Activated CD8-positive, alpha-beta memory T cell treated with anti-CD3 and anti-CD28 coated beads, Interleukin-2, amount 10 ng/mL, durations not matched to agents 7 days and 5 days (primary cell): ENCODE measurements at regions not wholly inside any gene's neighbourhood (a gene's known extent, or its start where the extent isn't known, plus 50 kb on each side); places are given as distances from the start of the nearest gene placed in this dataset.

ENCODE experiments used
- ATAC-seq: fragments of 150-1000 bp; cut with Tn5 transposase; one replicate; pipeline ENCODE4 v1.10.0; 2021; ENCODE audit warnings: moderate library complexity
- CTCF ChIA-PET: fragments of 350-600 bp; sonication (Branson Sonifier 250); formaldehyde crosslinking; loops from one replicate; lab custom pipeline; 2021; ENCODE audit warnings: antibody characterized with exemption; lab: Charles Lee
- DNase-seq: peaks from one replicate; pipeline ENCODE4 v3.0.0-alpha.2; 2020
- H3K27ac Mint-ChIP-seq: one replicate; pipeline ENCODE4 v1.8.0; 2021; ENCODE audit warnings: mild to moderate bottlenecking, mixed read lengths
- H3K27me3 Mint-ChIP-seq: one replicate; pipeline ENCODE4 v1.8.0; 2021; ENCODE audit warnings: mixed read lengths
- H3K36me3 Mint-ChIP-seq: one replicate; pipeline ENCODE4 v1.8.0; 2021; ENCODE audit warnings: mild to moderate bottlenecking, mixed read lengths
- H3K4me1 Mint-ChIP-seq: one replicate; pipeline ENCODE4 v1.8.0; 2021; ENCODE audit warnings: mixed read lengths
- H3K4me3 Mint-ChIP-seq: one replicate; pipeline ENCODE4 v1.8.0; 2021; ENCODE audit warnings: mild to moderate bottlenecking, moderate library complexity, mixed read lengths
- H3K9me3 Mint-ChIP-seq: one replicate; pipeline ENCODE4 v1.8.0; 2022; ENCODE audit warnings: low read depth, mixed read lengths

DNA sequence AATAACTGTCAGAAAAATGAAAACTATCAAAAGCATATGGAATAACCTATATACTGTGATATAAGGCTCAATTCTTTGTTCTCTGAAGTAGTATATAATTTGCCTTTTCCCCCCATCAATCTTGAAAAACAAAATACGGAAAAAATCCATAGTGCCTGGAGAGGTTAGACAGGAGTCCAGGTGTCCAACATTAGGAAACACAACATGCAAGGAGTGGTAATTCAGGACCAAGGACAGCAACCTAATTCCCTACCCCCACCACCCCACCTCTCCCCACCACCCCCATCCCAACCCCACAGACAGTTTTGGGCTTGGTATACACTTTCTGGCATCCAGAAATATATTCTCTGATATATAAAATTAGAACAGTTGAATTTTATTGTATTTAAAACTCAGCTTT lies 55.1 kb upstream of the SLC25A26 start:
- no peak for ATAC-seq

DNA sequence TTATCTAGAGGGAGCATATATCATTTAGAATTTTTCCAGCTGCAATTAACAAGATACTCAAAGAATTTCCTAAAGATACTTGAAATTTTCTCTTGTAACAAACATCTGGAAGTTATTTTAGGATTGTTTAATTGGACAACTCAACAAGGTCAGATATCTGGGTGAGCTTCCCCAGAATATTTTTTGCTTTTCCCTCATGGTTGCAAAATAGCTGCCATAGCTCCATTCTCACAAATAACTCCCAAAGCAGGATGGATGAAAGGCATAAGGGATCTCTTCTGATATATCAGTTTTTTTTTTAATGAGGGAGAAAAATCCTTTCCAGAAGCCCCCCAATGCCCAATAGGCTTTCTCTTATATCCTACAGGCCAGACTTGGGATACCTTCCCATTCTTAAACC lies 56.6 kb upstream of the SLC25A26 start:
- Mint-ChIP-seq H3K4me1 (no peaks in the 10 kb centered on the region), H3K27ac (no peak overlapping the region), H3K9me3 (peaks cover 2% of the 10 kb centered on the region), H3K27me3 (no peaks in the 10 kb centered on the region), H3K4me3 (no peak overlapping the region), H3K36me3 (no peaks in the 10 kb centered on the region)
- CTCF ChIA-PET: interaction anchor here (1.2 kb wide), 1 partner anchor 12 kb away, joined by 3 read pairs; no protein-coding TSS in a partner anchor
- no peak for DNase-seq
- ATAC-seq: no peak

More for the DNA sequence above, 55.1 kb upstream of the SLC25A26 start:
- Mint-ChIP-seq H3K27me3 (no peaks in the 10 kb centered on the region), H3K4me3 (no peak overlapping the region), H3K36me3 (no peaks in the 10 kb centered on the region), H3K27ac (no peak overlapping the region), H3K4me1 (no peaks in the 10 kb centered on the region), H3K9me3 (peaks cover 2% of the 10 kb centered on the region)
- no peak for DNase-seq
- CTCF ChIA-PET: no interaction called here

- DNase-seq (no peak), ATAC-seq (no peak)
- H3K27ac Mint-ChIP-seq: no peak overlapping the region
- no peak overlapping the region for H3K4me3 Mint-ChIP-seq
- H3K36me3 Mint-ChIP-seq: no peaks in the 10 kb centered on the region
- no peaks in the 10 kb centered on the region for H3K4me1 Mint-ChIP-seq
- CTCF ChIA-PET: no interaction called here
- H3K27me3 Mint-ChIP-seq: no peaks in the 10 kb centered on the region
- peaks cover 2% of the 10 kb centered on the region for H3K9me3 Mint-ChIP-seq
These were observed 57.6 kb upstream of the SLC25A26 start for GRCh38 chr3:66163222-66163621.

GRCh38 chr3:66162766-66163165 lies 58.0 kb upstream of the SLC25A26 start:
- H3K4me3 Mint-ChIP-seq: no peak overlapping the region

DNA sequence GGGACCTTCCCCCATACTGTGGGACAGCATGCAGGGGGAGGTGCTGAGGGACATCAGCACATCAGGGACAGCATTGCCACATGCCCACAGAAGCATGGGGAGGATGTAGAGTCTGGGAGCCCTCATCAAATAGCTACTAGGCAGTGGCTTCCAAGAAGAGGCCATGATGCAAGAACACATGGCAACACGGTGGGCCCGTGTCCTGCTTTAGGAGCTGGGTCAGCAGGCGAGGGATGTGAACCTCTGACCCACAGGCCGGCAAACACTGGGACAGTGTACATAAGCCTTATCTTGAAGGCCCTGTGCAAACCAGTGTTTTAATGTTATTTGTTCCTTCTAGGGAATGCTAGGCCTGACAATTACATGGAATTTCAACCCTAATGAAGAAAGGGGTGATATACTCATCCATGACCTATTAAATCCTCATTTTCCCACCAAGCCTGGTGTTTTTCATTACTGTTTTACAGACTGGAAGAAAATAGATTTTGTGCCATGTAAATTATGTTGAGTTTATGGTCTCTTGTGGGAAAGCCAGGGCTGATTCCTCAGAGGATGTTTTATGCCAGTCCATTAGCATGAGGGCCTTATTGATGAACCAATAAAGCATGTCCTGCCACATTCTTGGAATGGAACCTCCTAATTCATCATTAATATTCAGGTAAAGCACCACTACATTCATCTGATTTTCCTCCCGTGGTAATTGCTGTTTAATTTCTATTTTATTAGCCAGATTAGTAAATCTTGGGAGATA lies 61.7 kb upstream of the SLC25A26 start:
- H3K9me3 Mint-ChIP-seq: no peaks in the 10 kb centered on the region

More at GRCh38 chr3:66162766-66163165, 58.0 kb upstream of the SLC25A26 start:
- H3K36me3 Mint-ChIP-seq: no peaks in the 10 kb centered on the region
- no peak overlapping the region for H3K27ac Mint-ChIP-seq
- DNase-seq: no peak
- ATAC-seq: no peak
- CTCF ChIA-PET: no interaction called here
- peaks cover 2% of the 10 kb centered on the region for H3K9me3 Mint-ChIP-seq
- H3K27me3 Mint-ChIP-seq: no peaks in the 10 kb centered on the region
- H3K4me1 Mint-ChIP-seq: no peaks in the 10 kb centered on the region

DNA sequence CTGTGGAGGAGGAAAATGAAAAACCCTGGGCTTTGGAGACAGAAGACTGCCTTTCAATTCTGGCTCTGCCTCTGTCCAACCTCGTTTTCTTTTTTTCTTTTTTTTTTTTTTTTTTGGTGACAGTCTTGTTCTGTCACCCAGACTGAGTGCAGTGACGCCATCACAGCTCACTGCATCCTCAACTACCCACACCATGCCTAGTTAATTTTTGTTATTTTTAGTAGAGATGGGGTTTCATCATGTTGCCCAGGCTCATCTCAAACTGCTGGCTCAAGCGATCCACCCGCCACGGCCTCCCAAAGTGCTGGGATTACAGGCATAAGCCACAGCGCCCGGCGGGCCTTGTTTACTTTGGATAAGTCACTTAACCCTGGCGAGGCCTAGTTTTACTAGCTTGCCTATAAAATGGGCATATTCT lies 66.3 kb upstream of the SLC25A26 start:
- DNase-seq: no peak
- Mint-ChIP-seq H3K9me3 (no peaks in the 10 kb centered on the region), H3K36me3 (no peaks in the 10 kb centered on the region), H3K27ac (no peak overlapping the region), H3K4me3 (no peak overlapping the region), H3K27me3 (peaks cover 12% of the 10 kb centered on the region), H3K4me1 (no peaks in the 10 kb centered on the region)
- CTCF ChIA-PET: interaction anchor here (0.6 kb wide), 1 partner anchor 70 kb away, joined by 3 read pairs; no protein-coding TSS in a partner anchor
- ATAC-seq: no peak

More for the DNA sequence above, 61.7 kb upstream of the SLC25A26 start:
- H3K4me1 Mint-ChIP-seq: no peaks in the 10 kb centered on the region
- CTCF ChIA-PET: no interaction called here
- no peak overlapping the region for H3K4me3 Mint-ChIP-seq
- DNase-seq: no peak
- H3K27ac Mint-ChIP-seq: no peak overlapping the region
- H3K27me3 Mint-ChIP-seq: peaks cover 4% of the 10 kb centered on the region
- ATAC-seq: no peak
- no peaks in the 10 kb centered on the region for H3K36me3 Mint-ChIP-seq

GRCh38 chr3:66153481-66154443 lies 67.0 kb upstream of the SLC25A26 start:
- Mint-ChIP-seq H3K27ac (no peak overlapping the region), H3K9me3 (no peaks in the 10 kb centered on the region), H3K27me3 (peaks cover 12% of the 10 kb centered on the region), H3K36me3 (no peaks in the 10 kb centered on the region), H3K4me1 (no peaks in the 10 kb centered on the region), H3K4me3 (no peak overlapping the region)
- ATAC-seq (no peak), DNase-seq (no peak)
- CTCF ChIA-PET: interaction anchor here (0.6 kb wide), 1 partner anchor 71 kb away, joined by 3 read pairs; no protein-coding TSS in a partner anchor

DNA sequence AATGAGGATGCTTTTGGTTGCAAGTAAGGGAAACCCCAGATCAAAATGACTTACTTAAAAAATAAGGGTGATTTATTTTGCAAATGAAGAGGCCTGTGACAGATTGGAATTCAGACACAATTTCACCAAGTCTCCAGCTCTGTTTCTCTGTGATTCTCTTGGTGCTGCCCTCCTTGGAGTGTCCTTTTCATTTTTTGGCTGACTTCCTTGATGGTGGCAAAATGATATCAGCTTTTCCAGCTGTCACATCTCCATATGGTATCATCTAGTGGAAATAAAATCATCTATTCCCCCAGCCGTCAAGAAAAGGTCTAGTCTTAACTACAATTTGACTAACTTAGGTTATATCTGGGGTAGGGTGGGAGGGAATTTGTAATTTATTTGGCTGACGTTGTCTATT lies 68.5 kb upstream of the SLC25A26 start:
- no peak overlapping the region for H3K4me3 Mint-ChIP-seq

DNA sequence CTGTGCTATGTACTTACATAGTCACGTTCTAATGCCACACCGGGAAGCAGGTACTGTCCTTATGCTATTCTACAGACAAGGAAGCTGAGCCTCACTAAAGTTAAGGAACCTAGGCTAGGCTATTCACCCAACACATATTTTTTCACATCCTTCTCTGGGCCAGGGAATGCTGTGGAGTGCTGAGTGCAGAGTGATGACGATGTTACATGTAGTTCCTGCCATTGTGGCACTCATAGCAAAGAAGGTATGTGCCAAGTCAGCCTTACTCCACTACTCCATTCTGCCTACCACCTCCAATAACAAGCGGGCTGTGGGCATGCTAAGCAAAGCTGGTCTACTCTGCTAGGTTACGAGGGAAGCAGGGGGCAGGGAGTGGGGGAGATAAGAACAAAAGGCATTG lies 69.8 kb upstream of the SLC25A26 start:
- Mint-ChIP-seq H3K27ac (no peak overlapping the region), H3K4me1 (no peaks in the 10 kb centered on the region), H3K27me3 (peaks cover 11% of the 10 kb centered on the region), H3K4me3 (no peak overlapping the region), H3K36me3 (no peaks in the 10 kb centered on the region), H3K9me3 (no peaks in the 10 kb centered on the region)
- CTCF ChIA-PET: no interaction called here
- no peak for ATAC-seq
- DNase-seq: no peak

More for the DNA sequence above, 68.5 kb upstream of the SLC25A26 start:
- Mint-ChIP-seq H3K9me3 (no peaks in the 10 kb centered on the region), H3K27ac (no peak overlapping the region), H3K4me1 (no peaks in the 10 kb centered on the region), H3K36me3 (no peaks in the 10 kb centered on the region), H3K27me3 (peaks cover 12% of the 10 kb centered on the region)
- DNase-seq (no peak), ATAC-seq (no peak)
- CTCF ChIA-PET: no interaction called here

- Mint-ChIP-seq H3K4me3 (no peak overlapping the region), H3K9me3 (no peaks in the 10 kb centered on the region), H3K27ac (no peak overlapping the region), H3K4me1 (no peaks in the 10 kb centered on the region), H3K36me3 (no peaks in the 10 kb centered on the region), H3K27me3 (peaks cover 8% of the 10 kb centered on the region)
- DNase-seq (no peak), ATAC-seq (no peak)
- CTCF ChIA-PET: no interaction called here
These were observed 71.5 kb upstream of the SLC25A26 start for GRCh38 chr3:66149269-66149668.

DNA sequence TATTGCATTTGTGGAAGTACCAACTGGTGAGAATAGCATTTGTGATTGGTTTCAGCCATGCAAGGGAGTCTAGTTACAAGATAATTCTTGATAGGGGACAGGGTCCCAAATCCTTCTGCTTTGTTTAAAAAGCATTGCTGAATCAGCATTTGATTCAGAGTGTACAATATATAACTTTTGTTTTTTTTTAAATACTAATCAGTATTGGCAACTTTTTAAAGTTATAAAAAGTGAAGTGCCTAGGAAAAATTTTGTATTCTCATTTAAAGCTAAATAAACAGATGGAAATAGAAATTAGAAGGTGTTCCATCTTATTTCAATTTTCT lies 75.4 kb upstream of the SLC25A26 start:
- H3K27ac Mint-ChIP-seq: no peak overlapping the region
- H3K4me1 Mint-ChIP-seq: no peaks in the 10 kb centered on the region
- no peaks in the 10 kb centered on the region for H3K36me3 Mint-ChIP-seq
- H3K27me3 Mint-ChIP-seq: no peaks in the 10 kb centered on the region
- no peaks in the 10 kb centered on the region for H3K9me3 Mint-ChIP-seq
- DNase-seq (no peak), ATAC-seq (no peak)
- no peak overlapping the region for H3K4me3 Mint-ChIP-seq
- CTCF ChIA-PET: no interaction called here

DNA sequence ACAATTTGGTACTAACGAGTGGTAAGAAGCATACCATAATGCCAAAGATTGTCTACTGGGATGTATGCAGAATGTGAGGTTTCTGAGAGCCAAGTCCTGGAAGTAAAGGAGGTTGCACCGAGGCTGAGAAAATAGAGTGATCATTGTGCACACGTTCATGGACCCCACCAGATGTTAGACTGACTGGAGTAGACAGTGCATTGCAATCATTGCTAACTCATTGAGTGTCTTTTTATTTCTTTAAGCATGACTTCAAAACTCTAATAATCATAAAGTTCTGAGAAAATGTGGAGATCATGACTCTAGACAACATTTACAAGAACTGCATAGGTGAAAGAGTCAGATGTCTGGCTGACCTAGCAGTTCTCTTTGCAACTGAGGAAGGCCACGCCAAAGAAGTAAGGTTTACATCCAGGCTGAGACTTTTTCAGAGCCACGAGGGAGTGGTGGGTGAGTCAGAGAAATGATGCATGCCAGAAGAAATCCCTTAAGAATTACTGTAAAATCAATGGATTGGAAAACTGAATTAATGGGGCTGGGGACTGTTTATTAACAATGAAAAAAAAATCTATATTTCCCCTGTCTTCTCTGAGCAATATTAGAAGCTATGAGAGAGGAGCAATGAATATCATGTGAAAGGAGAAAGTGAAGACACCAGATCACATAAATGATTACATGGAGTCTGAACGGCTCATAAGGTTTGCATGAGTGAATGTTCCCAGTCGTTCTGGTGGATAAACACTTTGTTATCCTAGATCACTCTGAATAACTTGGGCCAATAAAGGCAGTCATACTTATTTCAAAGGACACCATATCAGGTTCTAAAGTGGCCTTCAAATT lies 76.0 kb upstream of the SLC25A26 start:
- H3K4me3 Mint-ChIP-seq: no peak overlapping the region
- H3K27me3 Mint-ChIP-seq: no peaks in the 10 kb centered on the region
- ATAC-seq (no peak), DNase-seq (no peak)
- H3K27ac Mint-ChIP-seq: no peak overlapping the region
- CTCF ChIA-PET: no interaction called here
- H3K4me1 Mint-ChIP-seq: no peaks in the 10 kb centered on the region
- no peaks in the 10 kb centered on the region for H3K9me3 Mint-ChIP-seq
- no peaks in the 10 kb centered on the region for H3K36me3 Mint-ChIP-seq

DNA sequence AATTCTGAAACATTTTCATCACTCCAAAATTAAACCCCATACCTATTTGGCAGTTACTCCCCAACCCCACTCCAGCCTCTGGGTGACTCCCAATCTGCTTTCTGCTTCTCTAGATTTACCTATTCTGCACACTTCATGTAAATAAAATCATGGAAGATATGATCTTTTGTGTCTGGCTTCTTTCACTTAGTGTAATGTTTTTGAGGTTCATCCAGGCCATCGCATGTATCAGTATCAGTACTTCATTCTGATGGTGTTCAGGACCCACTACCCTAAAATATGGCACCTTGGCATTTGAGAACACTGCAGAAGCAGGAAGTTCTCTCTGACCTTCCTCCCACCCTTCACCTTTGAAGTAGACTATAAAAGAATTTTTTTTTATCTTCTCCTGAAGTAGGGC lies 78.7 kb upstream of the SLC25A26 start:
- Mint-ChIP-seq H3K4me1 (no peaks in the 10 kb centered on the region), H3K27me3 (peaks cover 10% of the 10 kb centered on the region), H3K9me3 (no peaks in the 10 kb centered on the region), H3K27ac (no peak overlapping the region), H3K4me3 (no peak overlapping the region), H3K36me3 (no peaks in the 10 kb centered on the region)
- ATAC-seq (no peak), DNase-seq (no peak)
- CTCF ChIA-PET: no interaction called here
